Upper lobe of left lung (tissue), 6 donors: ENCODE measurements at regions not wholly inside any gene's neighbourhood (a gene's known extent, or its start where the extent isn't known, plus 50 kb on each side); places are given as distances from the start of the nearest gene placed in this dataset.
A peak's percentile ranks its signal among the peaks of the same experiment; 100 is the strongest.

Experiments
- ATAC-seq, 2 donors: fragments of 200-7000 bp; cut with Tn5 transposase; one replicate each; pipeline ENCODE4 v1.9.1; 2022; ENCODE audit warnings: mild to moderate bottlenecking in 2 of 2, moderate library complexity in 2 of 2; ENCODE audit not compliant: low FRiP score in 2 of 2
- DNase-seq, 2 donors: peaks; one replicate each; pipeline ENCODE4 v3.0.0-alpha.2; 2019 to 2020
- H3K27ac ChIP-seq, 4 donors: fragments of 200-600 bp; sonication (generic); one replicate each; pipeline ENCODE4 v1.5.1; 2016 to 2019
- H3K27me3 ChIP-seq, 4 donors: fragments of 200-600 bp; sonication (generic); one replicate each; pipeline ENCODE4 v1.5.1; 2017 to 2019
- H3K36me3 ChIP-seq, 4 donors: fragments of 200-600 bp; sonication (generic); one replicate each; pipeline ENCODE4 v1.5.1; 2016 to 2019
- H3K4me1 ChIP-seq, 4 donors: fragments of 200-600 bp; sonication (generic); one replicate each; pipeline ENCODE4 v1.5.1; 2018 to 2019
- H3K4me3 ChIP-seq, 4 donors: fragments of 200-600 bp; sonication (generic); one replicate each; pipeline ENCODE4 v1.5.1; 2017 to 2019; ENCODE audit warnings: mild to moderate bottlenecking in 2 of 4, moderate library complexity in 1 of 4
- H3K9me3 ChIP-seq, 4 donors: fragments of 200-600 bp; sonication (generic); one replicate each; pipeline ENCODE4 v1.5.1; 2018 to 2019
- EP300 ChIP-seq, 4 donors: sonication (generic); formaldehyde crosslinking; IDR thresholded peaks; one replicate each; pipeline ENCODE4 v1.5.1; 2017; ENCODE audit warnings: antibody characterized with exemption in 4 of 4, control low read depth in 2 of 4
- POLR2A ChIP-seq, 4 donors: fragments of 450-650 bp; IDR thresholded peaks; one replicate each; pipeline ENCODE4 v1.5.1; 2016 to 2017; ENCODE audit warnings: antibody characterized with exemption in 4 of 4, mild to moderate bottlenecking in 2 of 4
- POLR2AphosphoS5 ChIP-seq, 2 donors: sonication (generic); formaldehyde crosslinking; IDR thresholded peaks; one replicate each; pipeline ENCODE4 v1.5.1; 2017; ENCODE audit warnings: antibody characterized with exemption in 2 of 2
- WGBS, 2 donors: methylation state at CpG; one replicate each; pipeline ENCODE4 v1.1.5; 2017 to 2018; 5-methylcytosine and 5-hydroxymethylcytosine counted together
- TF ChIP-seq, protein P1 (sequence below), 6 experiments: fragments of 450-650 bp in 4 of 6; fragments of 200-600 bp in 2 of 6; sonication (generic) in 2 of 6; IDR thresholded peaks; one replicate each; pipeline ENCODE4 v1.5.1; 2016 to 2019; ENCODE audit warnings: antibody characterized with exemption in 6 of 6
- donor health status: DM: no; HTN: no; CAD: no; lungs with moderate emphysema.
- donor health status: DM: no; HTN: yes; CAD: no; lungs with severe emphysema.

DNA sequence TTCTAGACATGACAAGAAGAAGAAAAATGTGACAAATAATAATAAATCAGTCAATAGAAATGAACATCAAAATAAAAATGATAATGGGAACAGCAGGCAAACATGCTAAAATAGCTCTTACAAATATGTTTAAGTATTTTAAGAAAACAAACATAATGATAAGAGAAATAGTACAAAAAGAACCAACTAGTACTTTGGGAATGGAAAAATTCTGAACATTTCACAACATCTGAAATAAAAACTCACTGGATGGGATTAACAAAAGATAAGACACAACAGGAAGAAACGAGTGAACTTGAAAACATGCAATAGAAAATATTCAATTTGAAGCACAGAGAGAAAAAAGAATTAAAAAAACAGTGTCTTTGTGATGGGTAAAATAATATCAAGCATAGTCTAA lies 115.2 kb upstream of the TSPAN2 start:
- no peak for ATAC-seq
- H3K4me1 ChIP-seq = no peaks in the 10 kb centered on the region
- H3K4me3 ChIP-seq = no peak overlapping the region
- TF ChIP-seq, protein P1, sequence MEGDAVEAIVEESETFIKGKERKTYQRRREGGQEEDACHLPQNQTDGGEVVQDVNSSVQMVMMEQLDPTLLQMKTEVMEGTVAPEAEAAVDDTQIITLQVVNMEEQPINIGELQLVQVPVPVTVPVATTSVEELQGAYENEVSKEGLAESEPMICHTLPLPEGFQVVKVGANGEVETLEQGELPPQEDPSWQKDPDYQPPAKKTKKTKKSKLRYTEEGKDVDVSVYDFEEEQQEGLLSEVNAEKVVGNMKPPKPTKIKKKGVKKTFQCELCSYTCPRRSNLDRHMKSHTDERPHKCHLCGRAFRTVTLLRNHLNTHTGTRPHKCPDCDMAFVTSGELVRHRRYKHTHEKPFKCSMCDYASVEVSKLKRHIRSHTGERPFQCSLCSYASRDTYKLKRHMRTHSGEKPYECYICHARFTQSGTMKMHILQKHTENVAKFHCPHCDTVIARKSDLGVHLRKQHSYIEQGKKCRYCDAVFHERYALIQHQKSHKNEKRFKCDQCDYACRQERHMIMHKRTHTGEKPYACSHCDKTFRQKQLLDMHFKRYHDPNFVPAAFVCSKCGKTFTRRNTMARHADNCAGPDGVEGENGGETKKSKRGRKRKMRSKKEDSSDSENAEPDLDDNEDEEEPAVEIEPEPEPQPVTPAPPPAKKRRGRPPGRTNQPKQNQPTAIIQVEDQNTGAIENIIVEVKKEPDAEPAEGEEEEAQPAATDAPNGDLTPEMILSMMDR (IDR thresholded peaks at IDR 0.05) = no peak
- TF ChIP-seq POLR2AphosphoS5 (IDR thresholded peaks at IDR 0.05) (no peak), POLR2A (IDR thresholded peaks at IDR 0.05) (no peak), EP300 (IDR thresholded peaks at IDR 0.05) (no peak)
- DNase-seq = no peak
- no peak overlapping the region for H3K27ac ChIP-seq
- H3K27me3 ChIP-seq = no peaks in the 10 kb centered on the region
- H3K9me3 ChIP-seq = no peaks in the 10 kb centered on the region
- no peaks in the 10 kb centered on the region for H3K36me3 ChIP-seq
- WGBS, 2 donors = 66 to 67% methylated on average over 1 of the region's 1 CpG

DNA sequence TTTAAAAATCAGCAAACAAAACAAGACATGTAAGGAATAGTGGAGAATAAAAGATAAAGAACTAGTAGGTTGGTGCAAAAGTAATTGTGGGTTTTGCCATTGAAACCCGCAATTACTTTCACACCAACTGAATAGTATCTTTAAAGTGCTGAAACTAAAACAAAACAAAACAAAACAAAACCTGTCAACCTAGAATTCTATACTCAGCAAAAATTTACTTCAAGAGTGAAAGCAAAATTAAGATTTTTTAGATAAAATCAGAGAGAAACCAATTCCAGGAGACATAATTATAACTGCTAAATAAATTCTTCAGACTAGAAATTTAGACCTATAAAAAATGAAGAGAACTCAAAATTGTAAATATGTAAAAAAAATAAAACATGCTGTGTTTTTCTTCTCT lies 114.0 kb upstream of the TSPAN2 start:
- DNase-seq = no peak
- ATAC-seq = no peak
- no peak overlapping the region for H3K27ac ChIP-seq
- no peaks in the 10 kb centered on the region for H3K27me3 ChIP-seq
- no peak overlapping the region for H3K4me3 ChIP-seq
- H3K4me1 ChIP-seq = no peaks in the 10 kb centered on the region
- 88 to 100% methylated on average over 1 of the region's 1 CpG for WGBS, 2 donors
- TF ChIP-seq POLR2A (IDR thresholded peaks at IDR 0.05) (no peak), POLR2AphosphoS5 (IDR thresholded peaks at IDR 0.05) (no peak), EP300 (IDR thresholded peaks at IDR 0.05) (no peak)
- TF ChIP-seq, protein P1 (IDR thresholded peaks at IDR 0.05) = no peak
- no peaks in the 10 kb centered on the region for H3K9me3 ChIP-seq
- H3K36me3 ChIP-seq = no peaks in the 10 kb centered on the region

DNA sequence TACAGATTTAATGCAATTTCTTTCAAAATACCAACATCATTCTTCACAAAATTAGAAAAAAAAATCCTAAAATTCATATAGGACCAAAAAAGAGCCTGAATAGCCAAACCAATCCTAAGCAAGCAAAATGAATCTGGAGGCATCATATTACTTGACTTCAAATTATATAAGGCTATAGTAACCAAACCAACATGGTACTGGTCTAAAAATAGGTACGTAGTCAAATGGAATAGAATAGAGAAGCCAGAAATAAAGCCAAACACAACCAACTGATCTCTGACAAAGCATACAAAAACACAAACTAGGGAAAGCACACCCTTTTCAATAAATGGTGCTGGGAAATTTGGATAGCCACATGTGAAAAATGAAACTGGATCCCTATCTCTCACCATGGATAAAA lies 112.3 kb upstream of the TSPAN2 start:
- Histone ChIP-seq H3K36me3 (no peaks in the 10 kb centered on the region), H3K27me3 (no peaks in the 10 kb centered on the region), H3K4me1 (no peaks in the 10 kb centered on the region), H3K4me3 (no peak overlapping the region), H3K27ac (no peak overlapping the region), H3K9me3 (no peaks in the 10 kb centered on the region)
- no peak for DNase-seq
- no peak for ATAC-seq
- 84 to 90% methylated on average over 1 of the region's 1 CpG for WGBS, 2 donors
- TF ChIP-seq EP300 (IDR thresholded peaks at IDR 0.05) (no peak), POLR2A (IDR thresholded peaks at IDR 0.05) (no peak), POLR2AphosphoS5 (IDR thresholded peaks at IDR 0.05) (no peak)
- TF ChIP-seq, protein P1 (IDR thresholded peaks at IDR 0.05) = no peak

DNA sequence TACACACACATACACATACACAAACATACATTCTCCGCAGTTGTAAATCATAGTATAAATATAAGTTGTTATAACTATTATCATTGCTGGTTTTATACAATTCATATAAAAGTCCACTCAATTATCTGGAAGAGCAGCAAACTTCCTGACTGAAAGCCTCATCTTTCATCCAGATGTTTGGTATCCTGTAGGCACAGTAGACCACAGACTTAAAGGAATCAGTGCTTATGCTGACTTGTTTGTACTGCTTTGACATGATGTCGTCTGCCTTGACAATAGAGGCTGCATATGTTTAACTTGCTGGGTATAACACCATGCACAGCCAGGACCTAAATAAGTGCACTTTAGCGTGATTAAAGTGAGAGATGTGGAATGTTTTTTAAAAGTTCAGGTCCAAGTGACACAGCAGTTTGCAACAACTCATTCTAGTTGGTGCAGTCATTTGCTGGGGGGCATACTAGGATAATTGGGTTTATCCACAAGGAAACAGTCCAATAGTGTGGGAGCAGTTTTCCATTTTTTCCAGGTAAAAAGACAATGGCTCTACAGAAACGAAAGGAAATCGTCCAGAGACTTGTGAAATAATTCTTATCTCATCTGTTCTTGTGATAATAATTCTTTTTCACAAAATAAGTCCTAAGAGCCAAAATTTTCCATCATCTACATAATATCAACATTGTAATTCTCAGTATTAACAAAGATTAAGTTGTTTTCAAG lies 110.3 kb upstream of the TSPAN2 start:
- no peak for TF ChIP-seq POLR2A (IDR thresholded peaks at IDR 0.05)
- no peak for TF ChIP-seq EP300 (IDR thresholded peaks at IDR 0.05)
- TF ChIP-seq POLR2AphosphoS5 (IDR thresholded peaks at IDR 0.05) = no peak
- TF ChIP-seq, protein P1 (IDR thresholded peaks at IDR 0.05) = no peak
- no peaks in the 10 kb centered on the region for H3K36me3 ChIP-seq
- H3K27me3 ChIP-seq = no peaks in the 10 kb centered on the region
- no peaks in the 10 kb centered on the region for H3K4me1 ChIP-seq
- H3K27ac ChIP-seq = no peak overlapping the region
- no peaks in the 10 kb centered on the region for H3K9me3 ChIP-seq
- no peak for DNase-seq
- no peak overlapping the region for H3K4me3 ChIP-seq
- WGBS, 2 donors = 63 to 66% methylated on average over 5 of the region's 5 CpGs
- ATAC-seq = no peak

DNA sequence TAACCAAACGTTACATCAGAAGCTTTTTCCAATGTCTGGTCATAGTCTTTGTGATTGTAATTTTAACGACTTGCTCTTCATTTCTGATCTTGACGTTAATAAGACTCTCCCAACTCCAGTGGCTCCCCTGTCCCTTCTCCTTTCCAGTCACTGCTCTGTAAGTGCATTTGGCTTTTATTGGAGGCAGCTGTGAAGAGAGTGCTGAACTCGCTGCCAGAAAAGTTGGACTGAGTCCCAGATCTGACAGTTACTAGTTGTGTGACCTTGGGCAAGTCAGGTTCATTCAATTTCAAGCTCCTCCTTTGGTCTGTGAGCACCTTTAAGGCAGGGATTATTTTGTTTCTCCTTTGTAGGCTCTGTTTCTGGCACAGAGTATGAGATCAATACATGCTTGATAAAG lies 109.6 kb upstream of the TSPAN2 start:
- no peak for TF ChIP-seq EP300 (IDR thresholded peaks at IDR 0.05)
- TF ChIP-seq POLR2A (IDR thresholded peaks at IDR 0.05) = no peak
- TF ChIP-seq, protein P1 (IDR thresholded peaks at IDR 0.05) = no peak
- no peak for TF ChIP-seq POLR2AphosphoS5 (IDR thresholded peaks at IDR 0.05)
- ATAC-seq (peak in 1 of 2 donors; percentile 52), DNase-seq (no peak)
- H3K9me3 ChIP-seq = no peaks in the 10 kb centered on the region
- 46 to 57% methylated on average over 4 of the region's 4 CpGs for WGBS, 2 donors
- no peaks in the 10 kb centered on the region for H3K4me1 ChIP-seq
- H3K4me3 ChIP-seq = no peak overlapping the region
- no peak overlapping the region for H3K27ac ChIP-seq
- H3K27me3 ChIP-seq = no peaks in the 10 kb centered on the region
- H3K36me3 ChIP-seq = no peaks in the 10 kb centered on the region
